Activated T-cell treated with anti-CD3 and anti-CD28 coated beads, Interleukin-2, amount 50 U/mL, for 24 hours (primary cell): ENCODE measurements at regions not wholly inside any gene's neighbourhood (a gene's known extent, or its start where the extent isn't known, plus 50 kb on each side); places are given as distances from the start of the nearest gene placed in this dataset.
"Not testable (repeated sequence)": the region's sequence is repeated elsewhere in the genome, so short reads cannot be mapped to it uniquely, and the experiment has no call there.

ENCODE experiments used
- DNase-seq: peaks from one replicate; pipeline ENCODE4 v3.0.0-alpha.2; 2020
- H3K27ac Mint-ChIP-seq: 2 replicates; pipeline ENCODE4 v1.8.0; 2020; ENCODE audit warnings: mild to moderate bottlenecking, mixed read lengths
- H3K27me3 Mint-ChIP-seq: 2 replicates; pipeline ENCODE4 v1.8.0; 2020; ENCODE audit warnings: mixed read lengths
- H3K36me3 Mint-ChIP-seq: 2 replicates; pipeline ENCODE4 v1.8.0; 2020; ENCODE audit warnings: low read depth, mixed read lengths
- H3K4me1 Mint-ChIP-seq: 2 replicates; pipeline ENCODE4 v1.8.0; 2020; ENCODE audit warnings: low read depth, mixed read lengths
- H3K4me3 Mint-ChIP-seq: 2 replicates; pipeline ENCODE4 v1.8.0; 2020; ENCODE audit warnings: mild to moderate bottlenecking, moderate library complexity, mixed read lengths
- H3K9me3 Mint-ChIP-seq: 2 replicates; pipeline ENCODE4 v1.8.0; 2020; ENCODE audit warnings: mixed read lengths

GRCh38 chr1:224820341-224820740 is 109.1 kb upstream of the DNAH14 start:
- peaks cover 24% of the 10 kb centered on the region for H3K27me3 Mint-ChIP-seq
- H3K4me3 Mint-ChIP-seq = no peak overlapping the region
- no peak overlapping the region for H3K27ac Mint-ChIP-seq
- H3K9me3 Mint-ChIP-seq = peaks cover 14% of the 10 kb centered on the region
- H3K4me1 Mint-ChIP-seq = no peaks in the 10 kb centered on the region
- DNase-seq = no peak
- H3K36me3 Mint-ChIP-seq = no peaks in the 10 kb centered on the region

DNA sequence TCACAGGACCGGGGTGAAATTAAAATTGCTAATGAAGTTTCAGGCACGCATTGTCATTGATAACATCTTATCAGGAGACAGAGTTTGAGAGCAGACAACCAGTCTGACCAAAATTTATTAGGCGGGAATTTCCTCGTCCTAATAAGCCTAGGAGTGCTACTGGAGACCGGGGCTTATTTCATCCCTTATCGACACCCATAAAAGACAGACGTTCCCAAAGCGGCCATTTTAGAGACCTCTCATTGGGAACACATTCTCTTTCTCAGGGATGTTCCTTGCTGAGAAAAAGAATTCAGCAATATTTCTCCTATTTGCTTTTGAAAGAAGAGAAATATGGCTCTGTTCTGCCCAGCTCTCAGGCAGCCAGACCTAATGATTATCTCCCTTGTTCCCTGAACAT is 107.7 kb upstream of the DNAH14 start:
- H3K27ac Mint-ChIP-seq, H3K4me3 Mint-ChIP-seq, DNase-seq, H3K36me3 Mint-ChIP-seq, H3K4me1 Mint-ChIP-seq: not testable (repeated sequence)
- peaks cover 14% of the 10 kb centered on the region for H3K9me3 Mint-ChIP-seq
- H3K27me3 Mint-ChIP-seq = peaks cover 30% of the 10 kb centered on the region

DNA sequence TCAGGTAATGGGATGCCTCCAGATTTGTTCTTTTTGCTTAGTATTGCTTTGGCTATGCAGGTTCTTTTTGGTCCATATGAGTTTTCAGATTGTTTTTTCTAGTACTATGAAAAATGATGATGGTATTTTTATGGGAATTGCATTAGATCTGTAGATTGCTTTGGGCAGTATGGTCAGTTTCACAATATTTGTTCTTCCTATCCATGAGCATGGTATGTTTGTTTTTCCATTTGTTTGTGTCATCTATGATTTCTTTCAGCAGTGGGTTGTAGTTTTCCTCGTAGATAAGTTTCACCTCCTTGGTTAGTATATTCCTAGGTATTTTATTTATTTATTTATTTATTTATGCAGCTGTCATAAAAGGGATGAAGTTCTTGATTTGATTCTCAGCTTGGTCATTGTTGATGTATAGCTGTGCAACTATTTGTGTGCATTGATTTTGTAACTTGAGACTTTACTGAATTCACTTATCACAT is 103.9 kb upstream of the DNAH14 start:
- Mint-ChIP-seq H3K4me1 (no peaks in the 10 kb centered on the region), H3K27ac (no peak overlapping the region), H3K27me3 (peaks cover 37% of the 10 kb centered on the region), H3K9me3 (peaks cover 14% of the 10 kb centered on the region), H3K4me3 (no peak overlapping the region), H3K36me3 (no peaks in the 10 kb centered on the region)
- DNase-seq = no peak

GRCh38 chr1:224828691-224829090 is 100.8 kb upstream of the DNAH14 start:
- Mint-ChIP-seq H3K4me1 (no peaks in the 10 kb centered on the region), H3K27ac (no peak overlapping the region), H3K9me3 (peaks cover 2% of the 10 kb centered on the region), H3K4me3 (no peak overlapping the region), H3K27me3 (peaks cover 41% of the 10 kb centered on the region), H3K36me3 (no peaks in the 10 kb centered on the region)
- no peak for DNase-seq

GRCh38 chr1:224831501-224831900 is 98.0 kb upstream of the DNAH14 start:
- no peak for DNase-seq
- no peak overlapping the region for H3K4me3 Mint-ChIP-seq
- no peaks in the 10 kb centered on the region for H3K36me3 Mint-ChIP-seq
- H3K27ac Mint-ChIP-seq = no peak overlapping the region
- peaks cover 29% of the 10 kb centered on the region for H3K27me3 Mint-ChIP-seq
- H3K4me1 Mint-ChIP-seq = no peaks in the 10 kb centered on the region
- H3K9me3 Mint-ChIP-seq = peaks cover 2% of the 10 kb centered on the region

DNA sequence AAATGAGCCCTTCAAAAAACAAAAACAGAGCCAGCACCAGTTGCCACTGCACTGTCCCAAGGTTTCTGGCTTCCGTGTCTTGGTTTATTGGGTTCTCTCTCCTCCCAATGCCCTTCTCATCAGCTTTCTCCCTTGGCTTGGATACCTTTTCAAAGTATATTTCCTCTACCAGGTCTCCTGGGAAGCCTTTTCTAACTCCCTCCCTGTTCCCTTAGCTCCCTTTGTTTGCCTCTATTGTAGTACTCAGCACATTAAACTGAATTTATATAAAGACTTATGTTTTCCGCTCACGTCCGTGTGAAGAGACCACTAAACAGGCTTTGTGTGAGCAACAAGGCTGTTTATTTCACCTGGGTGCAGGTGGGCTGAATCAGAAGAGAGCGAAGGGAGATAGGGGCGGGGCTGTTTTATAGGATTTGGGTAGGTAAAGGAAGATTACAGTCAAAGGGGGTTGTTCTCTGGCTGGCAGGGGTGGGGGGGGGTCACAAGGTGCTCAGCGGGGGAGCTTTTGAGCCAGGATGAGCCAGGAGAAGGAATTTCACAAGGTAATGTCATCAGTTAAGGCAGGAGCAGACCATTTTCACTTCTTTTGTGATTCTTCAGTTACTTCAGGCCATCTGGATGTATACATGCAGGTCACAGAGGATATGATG is 89.7 kb upstream of the DNAH14 start:
- not testable (repeated sequence) for H3K36me3 Mint-ChIP-seq, H3K4me3 Mint-ChIP-seq, H3K27ac Mint-ChIP-seq, DNase-seq, H3K9me3 Mint-ChIP-seq, H3K4me1 Mint-ChIP-seq, H3K27me3 Mint-ChIP-seq

DNA sequence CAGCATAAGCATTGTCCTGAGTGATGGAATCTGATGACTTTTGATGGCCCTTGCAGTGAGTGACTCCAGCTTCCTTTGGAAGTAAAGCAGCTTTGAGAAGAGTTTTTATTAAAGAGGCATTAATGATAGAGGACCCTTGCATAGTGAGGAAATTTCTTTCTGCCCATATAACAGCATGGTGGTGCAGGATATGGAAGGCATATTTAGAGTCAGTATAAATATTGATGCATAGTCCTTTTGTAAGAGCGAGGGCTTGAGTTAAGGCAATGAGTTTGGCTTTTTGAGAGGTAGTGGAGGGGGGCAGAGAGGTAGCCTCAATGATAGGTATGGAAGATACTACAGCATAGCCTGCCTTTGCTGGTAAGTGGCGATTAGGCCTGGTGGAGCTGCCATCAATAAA is 87.7 kb upstream of the DNAH14 start:
- not testable (repeated sequence) for H3K4me3 Mint-ChIP-seq, DNase-seq, H3K27ac Mint-ChIP-seq, H3K9me3 Mint-ChIP-seq, H3K27me3 Mint-ChIP-seq, H3K4me1 Mint-ChIP-seq, H3K36me3 Mint-ChIP-seq

- H3K4me1 Mint-ChIP-seq = no peaks in the 10 kb centered on the region
- H3K27ac Mint-ChIP-seq = no peak overlapping the region
- H3K36me3 Mint-ChIP-seq = no peaks in the 10 kb centered on the region
- H3K9me3 Mint-ChIP-seq = no peaks in the 10 kb centered on the region
- peaks cover 3% of the 10 kb centered on the region for H3K27me3 Mint-ChIP-seq
- DNase-seq = no peak
- H3K4me3 Mint-ChIP-seq = no peak overlapping the region
Observed at GRCh38 chr1:224846119-224846907, 83.2 kb upstream of the DNAH14 start.

DNA sequence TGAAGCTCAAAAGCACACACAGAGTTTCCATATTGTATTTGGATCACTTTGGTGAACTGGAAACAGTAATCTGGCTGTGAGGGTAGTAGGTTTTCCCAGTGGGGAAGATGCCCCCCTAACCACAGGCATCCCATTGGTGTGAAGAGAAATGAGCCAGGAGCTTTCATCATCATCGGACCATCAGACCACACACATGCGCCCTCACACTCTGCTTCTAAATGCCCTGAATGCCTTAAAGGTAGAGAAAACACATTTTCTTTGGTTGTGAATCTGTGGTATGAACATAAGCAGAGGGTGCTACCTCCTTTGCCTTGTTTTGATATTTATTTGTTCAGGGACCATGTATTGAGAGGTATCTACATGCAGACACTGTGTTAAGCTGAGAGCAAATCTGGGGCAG is 79.0 kb upstream of the DNAH14 start:
- no peak overlapping the region for H3K4me3 Mint-ChIP-seq
- no peak for DNase-seq
- H3K27me3 Mint-ChIP-seq = peaks cover 6% of the 10 kb centered on the region
- no peak overlapping the region for H3K27ac Mint-ChIP-seq
- H3K36me3 Mint-ChIP-seq = no peaks in the 10 kb centered on the region
- H3K9me3 Mint-ChIP-seq = no peaks in the 10 kb centered on the region
- no peaks in the 10 kb centered on the region for H3K4me1 Mint-ChIP-seq

- H3K4me3 Mint-ChIP-seq = no peak overlapping the region
- H3K9me3 Mint-ChIP-seq = no peaks in the 10 kb centered on the region
- H3K27me3 Mint-ChIP-seq = peaks cover 6% of the 10 kb centered on the region
- peak; percentile 59 for DNase-seq
- H3K27ac Mint-ChIP-seq = no peak overlapping the region
- H3K4me1 Mint-ChIP-seq = no peaks in the 10 kb centered on the region
- no peaks in the 10 kb centered on the region for H3K36me3 Mint-ChIP-seq
Observed at GRCh38 chr1:224851210-224851847, 78.1 kb upstream of the DNAH14 start.

GRCh38 chr1:224851848-224852261 is 77.6 kb upstream of the DNAH14 start:
- no peak overlapping the region for H3K27ac Mint-ChIP-seq
- H3K4me3 Mint-ChIP-seq = no peak overlapping the region
- H3K9me3 Mint-ChIP-seq = no peaks in the 10 kb centered on the region
- no peaks in the 10 kb centered on the region for H3K4me1 Mint-ChIP-seq
- peaks cover 6% of the 10 kb centered on the region for H3K27me3 Mint-ChIP-seq
- no peaks in the 10 kb centered on the region for H3K36me3 Mint-ChIP-seq
- DNase-seq = no peak

GRCh38 chr1:224852901-224853568 is 76.4 kb upstream of the DNAH14 start:
- H3K27me3 Mint-ChIP-seq = peaks cover 10% of the 10 kb centered on the region
- no peak overlapping the region for H3K27ac Mint-ChIP-seq
- H3K36me3 Mint-ChIP-seq = no peaks in the 10 kb centered on the region
- H3K4me3 Mint-ChIP-seq = no peak overlapping the region
- DNase-seq = no peak
- H3K9me3 Mint-ChIP-seq = no peaks in the 10 kb centered on the region
- no peaks in the 10 kb centered on the region for H3K4me1 Mint-ChIP-seq

GRCh38 chr1:224856973-224857372 is 72.5 kb upstream of the DNAH14 start:
- peaks cover 14% of the 10 kb centered on the region for H3K27me3 Mint-ChIP-seq
- H3K9me3 Mint-ChIP-seq = no peaks in the 10 kb centered on the region
- no peaks in the 10 kb centered on the region for H3K36me3 Mint-ChIP-seq
- H3K27ac Mint-ChIP-seq = no peak overlapping the region
- no peak overlapping the region for H3K4me3 Mint-ChIP-seq
- no peaks in the 10 kb centered on the region for H3K4me1 Mint-ChIP-seq
- no peak for DNase-seq

GRCh38 chr1:224859651-224860050 is 69.8 kb upstream of the DNAH14 start:
- no peak for DNase-seq
- H3K27ac Mint-ChIP-seq = no peak overlapping the region
- no peak overlapping the region for H3K4me3 Mint-ChIP-seq
- H3K9me3 Mint-ChIP-seq = no peaks in the 10 kb centered on the region
- H3K36me3 Mint-ChIP-seq = no peaks in the 10 kb centered on the region
- no peaks in the 10 kb centered on the region for H3K4me1 Mint-ChIP-seq
- H3K27me3 Mint-ChIP-seq = peaks cover 21% of the 10 kb centered on the region
